GM12892 (cell line): ENCODE measurements at regions not wholly inside any gene's neighbourhood (a gene's known extent, or its start where the extent isn't known, plus 50 kb on each side); places are given as distances from the start of the nearest gene placed in this dataset.

Source experiments
- POLR2A ChIP-seq: IDR thresholded peaks from 2 replicates; pipeline ENCODE4 v1.6.1; 2011; ENCODE audit warnings: low read depth, low read length, control low read depth
- POLR2AphosphoS5 ChIP-seq: IDR thresholded peaks from 2 replicates; pipeline ENCODE4 v1.6.1; 2011; ENCODE audit warnings: low read depth, low read length, control low read depth
- TAF1 ChIP-seq: IDR thresholded peaks from 2 replicates; pipeline ENCODE4 v1.6.1; 2011; ENCODE audit warnings: low read depth, mild to moderate bottlenecking, control low read depth, low read length, borderline replicate concordance

GRCh38 chr18:39487932-39488331, 1922.3 kb upstream of the CELF4 start:
- TF ChIP-seq TAF1 (no peak), POLR2A (no peak), POLR2AphosphoS5 (no peak)
